ENCODE measurements at regions not wholly inside any gene's neighbourhood (a gene's known extent, or its start where the extent isn't known, plus 50 kb on each side); places are given as distances from the start of the nearest gene placed in this dataset.

DNA sequence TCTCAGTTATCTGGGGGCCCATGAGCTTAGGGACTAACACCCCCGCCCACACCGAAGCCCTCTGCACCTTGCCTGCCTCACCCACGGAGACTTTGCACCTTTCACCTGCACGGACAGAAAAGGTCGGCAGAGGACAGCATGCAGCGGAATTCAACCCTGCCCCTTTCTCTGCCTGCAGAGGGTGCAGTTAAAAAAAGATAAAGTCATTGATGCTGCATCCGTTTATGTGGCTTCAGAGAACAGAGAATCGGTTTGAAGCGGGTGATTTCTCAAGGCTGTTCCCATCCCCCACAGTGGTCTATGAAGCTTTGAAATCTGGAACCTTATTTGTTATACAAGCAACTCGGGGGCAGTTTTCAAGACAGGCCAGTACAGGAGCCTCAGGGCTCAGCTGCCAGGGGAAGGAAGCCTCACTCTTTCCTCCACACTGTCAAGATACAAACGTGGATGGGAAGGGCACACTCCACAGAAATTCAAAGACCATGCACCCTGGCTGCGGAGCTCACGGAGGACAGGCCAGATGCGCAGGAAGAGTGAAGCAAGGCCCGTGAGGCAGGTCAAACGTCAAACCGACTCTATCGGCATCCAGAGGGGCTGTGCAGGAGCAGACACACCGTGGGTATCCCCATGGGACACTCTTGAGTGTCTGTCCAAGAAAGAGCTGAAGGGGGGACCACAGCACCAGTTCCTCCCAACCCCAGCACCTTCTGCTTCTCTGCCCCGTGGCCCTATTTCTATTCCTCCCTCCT, 66.3 kb downstream of the INSIG1 start:
- TF ChIP-seq, protein P1, sequence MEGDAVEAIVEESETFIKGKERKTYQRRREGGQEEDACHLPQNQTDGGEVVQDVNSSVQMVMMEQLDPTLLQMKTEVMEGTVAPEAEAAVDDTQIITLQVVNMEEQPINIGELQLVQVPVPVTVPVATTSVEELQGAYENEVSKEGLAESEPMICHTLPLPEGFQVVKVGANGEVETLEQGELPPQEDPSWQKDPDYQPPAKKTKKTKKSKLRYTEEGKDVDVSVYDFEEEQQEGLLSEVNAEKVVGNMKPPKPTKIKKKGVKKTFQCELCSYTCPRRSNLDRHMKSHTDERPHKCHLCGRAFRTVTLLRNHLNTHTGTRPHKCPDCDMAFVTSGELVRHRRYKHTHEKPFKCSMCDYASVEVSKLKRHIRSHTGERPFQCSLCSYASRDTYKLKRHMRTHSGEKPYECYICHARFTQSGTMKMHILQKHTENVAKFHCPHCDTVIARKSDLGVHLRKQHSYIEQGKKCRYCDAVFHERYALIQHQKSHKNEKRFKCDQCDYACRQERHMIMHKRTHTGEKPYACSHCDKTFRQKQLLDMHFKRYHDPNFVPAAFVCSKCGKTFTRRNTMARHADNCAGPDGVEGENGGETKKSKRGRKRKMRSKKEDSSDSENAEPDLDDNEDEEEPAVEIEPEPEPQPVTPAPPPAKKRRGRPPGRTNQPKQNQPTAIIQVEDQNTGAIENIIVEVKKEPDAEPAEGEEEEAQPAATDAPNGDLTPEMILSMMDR (IDR thresholded peaks at IDR 0.05) = no peak
- TF ChIP-seq POLR2A (IDR thresholded peaks at IDR 0.05) (no peak), POLR2AphosphoS5 (IDR thresholded peaks at IDR 0.05) (no peak), EP300 (IDR thresholded peaks at IDR 0.05) (no peak)
